WTC11 (cell line): ENCODE measurements at regions not wholly inside any gene's neighbourhood (a gene's known extent, or its start where the extent isn't known, plus 50 kb on each side); places are given as distances from the start of the nearest gene placed in this dataset.

Source experiments
- ATAC-seq: fragments of 200-7000 bp; cut with Tn5 transposase; 2 replicates; pipeline ENCODE4 v1.10.0; 2021; ENCODE audit warnings: mild to moderate bottlenecking, moderate library complexity
- CTCF ChIA-PET: fragments of 300-600 bp; sonication (Branson Sonifier 250); formaldehyde crosslinking; loops from one replicate; lab custom pipeline; 2021; ENCODE audit warnings: antibody characterized with exemption; lab: Charles Lee
- POLR2A ChIA-PET: fragments of 350-600 bp; sonication (Branson Sonifier 250); formaldehyde crosslinking; loops from one replicate; lab custom pipeline; 2021; ENCODE audit warnings: antibody characterized with exemption; lab: Charles Lee
- DNase-seq: peaks from one replicate; pipeline ENCODE4 v3.0.0; 2021; ENCODE audit warnings: low spot score
- H3K27ac Mint-ChIP-seq: 2 replicates; pipeline ENCODE4 v1.8.0; 2021; ENCODE audit warnings: mixed read lengths
- H3K27me3 Mint-ChIP-seq: 2 replicates; pipeline ENCODE4 v1.8.0; 2021; ENCODE audit warnings: low read depth, mild to moderate bottlenecking, moderate library complexity, mixed read lengths
- H3K36me3 Mint-ChIP-seq: 2 replicates; pipeline ENCODE4 v1.8.0; 2021; ENCODE audit warnings: mixed read lengths
- H3K4me1 Mint-ChIP-seq: 2 replicates; pipeline ENCODE4 v1.8.0; 2022; ENCODE audit warnings: mixed read lengths
- H3K4me3 Mint-ChIP-seq: 2 replicates; pipeline ENCODE4 v1.8.0; 2021; ENCODE audit warnings: mild to moderate bottlenecking, moderate library complexity, mixed read lengths
- H3K9me3 Mint-ChIP-seq: 2 replicates; pipeline ENCODE4 v1.8.0; 2021; ENCODE audit warnings: mixed read lengths
- AFF4 ChIP-seq: sonication (generic); formaldehyde crosslinking; IDR thresholded peaks from 2 replicates; pipeline ENCODE4 v1.8.1; 2023; ENCODE audit warnings: mild to moderate bottlenecking, missing genetic modification reagents, borderline replicate concordance
- CTCF ChIP-seq: fragments of 200-600 bp; IDR thresholded peaks from 2 replicates; pipeline ENCODE4 v1.8.0; 2022; ENCODE audit warnings: antibody characterized with exemption
- ERG ChIP-seq: fragments of 250-450 bp; sonication (Bioruptor Pico); IDR thresholded peaks from 2 replicates; pipeline ENCODE4 v1.8.0; 2021; ENCODE audit warnings: mild to moderate bottlenecking
- ETV6 ChIP-seq: sonication (generic); formaldehyde crosslinking; IDR thresholded peaks from 2 replicates; pipeline ENCODE4 v1.8.1; 2022; ENCODE audit warnings: mild to moderate bottlenecking, missing genetic modification reagents
- FOXP4 ChIP-seq: sonication (generic); formaldehyde crosslinking; IDR thresholded peaks from 2 replicates; pipeline ENCODE4 v1.8.0; 2022; ENCODE audit warnings: mild to moderate bottlenecking, missing genetic modification reagents
- IRF2 ChIP-seq: sonication (generic); formaldehyde crosslinking; IDR thresholded peaks from 2 replicates; pipeline ENCODE4 v1.8.0; 2022; ENCODE audit warnings: low read depth, missing genetic modification reagents, borderline replicate concordance
- MLX ChIP-seq: sonication (generic); formaldehyde crosslinking; IDR thresholded peaks from 2 replicates; pipeline ENCODE4 v1.8.1; 2023; ENCODE audit warnings: mild to moderate bottlenecking, missing genetic modification reagents, moderate library complexity
- NR1H2 ChIP-seq: sonication (generic); formaldehyde crosslinking; IDR thresholded peaks from 2 replicates; pipeline ENCODE4 v1.9.0; 2021; ENCODE audit warnings: mild to moderate bottlenecking, moderate library complexity, missing genetic modification reagents
- PRDM15 ChIP-seq: sonication (generic); formaldehyde crosslinking; IDR thresholded peaks from 2 replicates; pipeline ENCODE4 v1.8.0; 2022; ENCODE audit warnings: missing genetic modification reagents
- PRRX2 ChIP-seq: fragments of 250-450 bp; sonication (Bioruptor Pico); IDR thresholded peaks from 2 replicates; pipeline ENCODE4 v1.8.0; 2021; ENCODE audit warnings: mild to moderate bottlenecking
- TP53 ChIP-seq: sonication (generic); formaldehyde crosslinking; IDR thresholded peaks from 2 replicates; pipeline ENCODE4 v1.8.1; 2023; ENCODE audit warnings: mild to moderate bottlenecking, missing genetic modification reagents
- ZBTB43 ChIP-seq: sonication (generic); formaldehyde crosslinking; IDR thresholded peaks from 2 replicates; pipeline ENCODE4 v1.8.1; 2023; ENCODE audit warnings: mild to moderate bottlenecking, missing genetic modification reagents
- ZNF121 ChIP-seq: sonication (generic); formaldehyde crosslinking; IDR thresholded peaks from 2 replicates; pipeline ENCODE4 v1.8.0; 2023; ENCODE audit warnings: missing genetic modification reagents
- ZNF263 ChIP-seq: sonication (generic); formaldehyde crosslinking; IDR thresholded peaks from 2 replicates; pipeline ENCODE4 v1.8.1; 2022; ENCODE audit warnings: low read depth, mild to moderate bottlenecking, moderate library complexity, missing genetic modification reagents
- ZNF532 ChIP-seq: fragments of 250-450 bp; sonication (Bioruptor Pico); IDR thresholded peaks from 2 replicates; pipeline ENCODE4 v1.9.0; 2021; ENCODE audit warnings: mild to moderate bottlenecking, borderline replicate concordance
- ZNF671 ChIP-seq: fragments of 250-450 bp; sonication (Bioruptor Pico); IDR thresholded peaks from 2 replicates; pipeline ENCODE4 v1.8.0; 2021; ENCODE audit warnings: mild to moderate bottlenecking

- no peak for TF ChIP-seq ERG
- no peak for TF ChIP-seq ZNF263 (CRISPR knock-in tag)
- TF ChIP-seq IRF2: no peak
- no peak for TF ChIP-seq MLX (CRISPR knock-in tag)
- TF ChIP-seq ZBTB43 (CRISPR knock-in tag): no peak
- no peak for TF ChIP-seq ZNF671
- no peak for TF ChIP-seq TP53 (CRISPR knock-in tag)
Observed at GRCh38 chr10:62613424-62613823, 191.1 kb upstream of the ADO start (continued).

GRCh38 chr10:62613859-62614258 lies 190.7 kb upstream of the ADO start:
- H3K36me3 Mint-ChIP-seq: no peaks in the 10 kb centered on the region
- no peak for DNase-seq
- ATAC-seq: no peak
- ChIA-PET CTCF (interaction anchor here (2.1 kb wide), 1 partner anchor 204 kb away, joined by 10 read pairs; no protein-coding TSS in a partner anchor), POLR2A (interaction anchor here (0.9 kb wide), 1 partner anchor 188 kb away, joined by 3 read pairs; no protein-coding TSS in a partner anchor)
- peaks cover 2% of the 10 kb centered on the region; the same call in 1 of the 2 replicates for H3K4me1 Mint-ChIP-seq
- no peak overlapping the region for H3K4me3 Mint-ChIP-seq
- no peak overlapping the region for H3K27ac Mint-ChIP-seq
- peaks cover 4% of the 10 kb centered on the region for H3K9me3 Mint-ChIP-seq
- peaks cover 16% of the 10 kb centered on the region for H3K27me3 Mint-ChIP-seq
- TF ChIP-seq ETV6 (CRISPR knock-in tag) (no peak), ZNF532 (CRISPR knock-in tag) (no peak), NR1H2 (no peak), FOXP4 (CRISPR knock-in tag) (no peak), AFF4 (CRISPR knock-in tag) (no peak), ZNF121 (CRISPR knock-in tag) (no peak), MLX (CRISPR knock-in tag) (no peak), PRDM15 (CRISPR knock-in tag) (no peak), PRRX2 (CRISPR knock-in tag) (no peak), CTCF (no peak)
